ENCODE measurements at regions not wholly inside any gene's neighbourhood (a gene's known extent, or its start where the extent isn't known, plus 50 kb on each side); places are given as distances from the start of the nearest gene placed in this dataset.

GRCh38 chr4:136643416-136643815 is 888.9 kb downstream of the PCDH18 start:
- no peak for DNase-seq

GRCh38 chr4:136637071-136637777 is 895.1 kb downstream of the PCDH18 start:
- DNase-seq: no peak

GRCh38 chr4:136636155-136636554 is 896.1 kb downstream of the PCDH18 start:
- DNase-seq: no peak

GRCh38 chr4:136634121-136634520 is 898.2 kb downstream of the PCDH18 start:
- DNase-seq: no peak

- DNase-seq: no peak
Observed at GRCh38 chr4:136599890-136600289, 932.4 kb downstream of the PCDH18 start.

- no peak for DNase-seq
Observed at GRCh38 chr4:136590440-136590839, 941.9 kb downstream of the PCDH18 start.

GRCh38 chr4:136583567-136583966 is 948.7 kb downstream of the PCDH18 start:
- no peak for DNase-seq

- no peak for DNase-seq
Observed at GRCh38 chr4:136581119-136581518, 951.2 kb downstream of the PCDH18 start.

GRCh38 chr4:136575146-136575545 is 957.1 kb downstream of the PCDH18 start:
- DNase-seq: no peak

GRCh38 chr4:136573460-136573859 is 958.8 kb downstream of the PCDH18 start:
- no peak for DNase-seq

- no peak for DNase-seq
Observed at GRCh38 chr4:136571315-136571714, 961.0 kb downstream of the PCDH18 start.

GRCh38 chr4:136562834-136563233 is 969.5 kb downstream of the PCDH18 start:
- no peak for DNase-seq

- DNase-seq: no peak
Observed at GRCh38 chr4:136558940-136559494, 973.3 kb downstream of the PCDH18 start.

GRCh38 chr4:136557396-136557795 is 974.9 kb downstream of the PCDH18 start:
- no peak for DNase-seq

GRCh38 chr4:136554033-136554432 is 978.3 kb downstream of the PCDH18 start:
- DNase-seq: no peak

GRCh38 chr4:136551753-136552152 is 980.5 kb downstream of the PCDH18 start:
- DNase-seq: no peak

GRCh38 chr4:136540747-136541146 is 991.5 kb downstream of the PCDH18 start:
- no peak for DNase-seq

GRCh38 chr4:136528131-136528530 is 1004.2 kb downstream of the PCDH18 start:
- no peak for DNase-seq

GRCh38 chr4:136526517-136526916 is 1005.8 kb downstream of the PCDH18 start:
- DNase-seq: no peak

- no peak for DNase-seq
Observed at GRCh38 chr4:136524039-136524438, 1008.3 kb downstream of the PCDH18 start.

- DNase-seq: no peak
Observed at GRCh38 chr4:136516371-136516770, 1015.9 kb downstream of the PCDH18 start.

- DNase-seq: no peak
Observed at GRCh38 chr4:136505020-136505419, 1027.3 kb downstream of the PCDH18 start.

- no peak for DNase-seq
Observed at GRCh38 chr4:136495851-136496250, 1036.4 kb downstream of the PCDH18 start.

GRCh38 chr4:136495076-136495475 is 1037.2 kb downstream of the PCDH18 start:
- DNase-seq: no peak

GRCh38 chr4:136489101-136489500 is 1043.2 kb downstream of the PCDH18 start:
- DNase-seq: no peak
